Glomerular visceral epithelial cell (primary cell): ENCODE measurements at regions not wholly inside any gene's neighbourhood (a gene's known extent, or its start where the extent isn't known, plus 50 kb on each side); places are given as distances from the start of the nearest gene placed in this dataset.

Source experiments
- DNase-seq: peaks from one replicate; pipeline ENCODE4 v3.0.0-alpha.2; 2016; ENCODE audit errors: extremely low spot score

DNA sequence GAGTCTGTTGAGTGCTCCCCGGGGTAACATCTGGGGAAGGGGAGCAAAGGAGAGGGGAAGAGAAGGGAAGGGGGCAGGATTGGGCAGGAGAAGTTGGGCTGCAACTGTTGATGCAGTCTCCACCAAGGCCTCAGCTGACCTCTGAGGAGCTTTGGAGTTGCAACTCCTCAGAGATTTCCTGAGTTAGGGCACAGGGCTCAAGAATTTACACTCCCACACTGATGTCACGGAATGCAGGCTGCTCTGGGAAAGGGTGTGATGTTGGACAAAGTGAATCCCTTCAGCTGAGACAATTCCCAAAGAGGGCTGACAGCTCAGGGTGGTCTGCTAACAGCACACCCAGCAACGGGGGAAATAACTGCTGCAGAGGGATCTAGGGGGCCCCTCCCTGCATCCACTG, 295.6 kb downstream of the PCNX1 start:
- no peak for DNase-seq

DNA sequence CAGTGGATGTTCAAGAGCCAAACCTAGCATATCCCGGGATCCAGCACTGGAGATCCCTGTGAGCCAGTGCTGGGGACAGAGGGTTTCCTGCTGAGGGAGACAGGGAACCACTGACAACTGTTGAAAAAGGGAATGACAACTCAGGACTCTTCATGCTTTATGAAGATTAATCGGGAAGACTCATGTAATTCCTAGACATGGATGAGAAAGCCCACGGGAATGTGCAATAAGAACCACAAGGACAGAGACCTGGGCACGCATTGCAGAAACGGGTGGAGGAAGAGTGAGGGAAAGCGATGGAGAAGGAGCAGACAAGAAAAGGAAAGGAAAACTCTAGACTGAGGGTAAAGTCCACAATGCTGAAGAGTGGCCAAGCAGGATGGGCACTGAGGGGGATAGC, 296.0 kb downstream of the PCNX1 start:
- DNase-seq: peak; percentile 46

DNA sequence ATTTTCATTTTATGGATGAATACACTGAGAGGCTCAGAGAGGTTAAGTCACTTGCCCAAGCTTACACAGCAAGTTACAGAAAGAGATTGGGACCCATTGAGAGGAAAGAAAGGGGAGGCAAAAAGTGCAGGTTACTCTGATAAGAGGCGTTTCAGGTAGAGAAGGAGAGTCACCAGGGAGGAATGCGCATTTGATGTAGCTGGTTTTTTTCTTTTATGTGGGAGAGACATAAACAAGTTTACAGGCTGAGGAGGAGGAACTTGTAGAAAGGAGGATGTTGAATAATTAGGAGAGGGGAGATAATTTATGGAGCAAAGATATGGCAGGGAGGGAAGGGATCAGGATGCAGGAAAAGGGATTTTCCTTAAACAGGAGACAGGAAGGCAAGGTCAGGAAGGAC, 297.0 kb downstream of the PCNX1 start:
- no peak for DNase-seq

- DNase-seq: no peak
These were observed 297.5 kb downstream of the PCNX1 start for GRCh38 chr14:71204768-71205167.

DNA sequence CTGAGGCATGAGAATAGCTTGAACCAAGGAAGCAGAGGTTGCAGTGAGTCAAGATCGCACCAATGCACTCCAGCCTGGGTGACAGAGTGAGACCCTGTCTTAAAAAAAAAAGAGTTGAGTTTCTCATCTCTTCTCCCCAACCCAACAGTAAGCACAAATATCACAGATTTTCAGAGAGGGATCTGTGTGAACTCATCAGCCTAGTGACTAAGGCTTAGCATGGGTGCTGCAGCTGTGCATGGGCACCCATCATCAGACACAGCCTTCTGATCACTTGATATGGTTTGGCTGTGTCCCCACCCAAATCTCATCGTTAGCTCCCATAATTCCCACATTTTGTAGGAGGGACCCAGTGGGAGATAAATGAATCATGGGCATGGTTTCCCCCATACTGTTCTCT, 298.9 kb downstream of the PCNX1 start:
- DNase-seq: no peak

DNA sequence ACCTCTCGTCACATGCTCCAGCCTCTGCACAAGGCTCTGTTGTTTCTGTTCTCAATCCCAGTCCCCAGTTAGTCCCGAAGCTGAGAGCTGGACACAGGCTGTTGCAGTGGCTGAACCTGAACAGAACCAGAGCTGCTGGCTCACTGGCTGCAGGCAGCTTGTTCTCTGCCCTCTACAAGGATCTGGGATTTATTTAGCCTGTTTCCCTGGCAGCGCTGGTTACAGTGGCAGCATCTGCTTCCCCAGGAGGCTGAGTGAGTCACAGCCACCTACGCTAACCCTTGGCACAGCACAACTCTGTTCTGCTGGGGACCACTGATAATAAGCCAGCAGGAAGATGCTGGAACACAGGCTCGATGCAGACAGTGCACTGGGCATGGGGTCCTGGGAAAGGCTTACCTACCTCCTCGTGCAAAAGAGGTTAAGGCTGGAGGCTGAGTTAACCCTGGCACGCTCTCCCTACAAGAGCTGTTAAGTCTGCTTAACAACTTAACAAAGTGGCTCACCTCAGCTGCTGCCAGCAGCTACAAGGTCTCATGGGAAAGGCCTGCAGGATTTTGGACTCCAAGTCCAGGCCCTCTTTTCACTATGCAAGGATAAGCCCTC, 299.6 kb downstream of the PCNX1 start:
- DNase-seq: peak; percentile 62

DNA sequence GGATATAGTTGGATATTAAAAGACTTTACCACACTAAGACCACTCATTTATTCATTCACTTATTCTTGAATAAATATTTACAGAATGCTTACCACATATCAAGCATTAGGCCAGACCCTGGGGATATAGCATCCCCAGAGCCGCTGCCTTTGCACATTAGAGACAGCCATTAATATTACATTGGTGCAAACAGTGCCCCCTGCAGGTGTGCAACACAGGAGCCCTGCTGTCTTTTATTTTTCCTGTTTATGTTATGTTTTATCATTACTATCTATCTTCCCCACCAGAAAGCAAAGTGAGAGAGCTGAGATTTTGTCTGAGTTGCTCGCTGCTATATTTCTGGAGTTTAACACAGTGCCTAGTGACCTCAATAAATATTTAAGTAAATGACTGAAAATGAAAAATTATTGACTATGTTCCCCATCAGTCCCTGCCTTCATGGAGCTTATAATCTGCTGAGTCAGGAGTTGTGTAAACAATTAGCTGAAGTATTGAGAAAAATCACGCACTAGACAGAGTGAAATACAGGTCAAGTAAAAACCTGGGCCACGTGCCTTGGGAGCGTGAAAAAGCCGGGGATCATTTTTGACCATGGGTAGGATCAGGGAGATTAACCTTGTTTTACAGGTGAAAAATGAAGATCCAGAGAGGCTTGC, 301.6 kb downstream of the PCNX1 start:
- no peak for DNase-seq

DNA sequence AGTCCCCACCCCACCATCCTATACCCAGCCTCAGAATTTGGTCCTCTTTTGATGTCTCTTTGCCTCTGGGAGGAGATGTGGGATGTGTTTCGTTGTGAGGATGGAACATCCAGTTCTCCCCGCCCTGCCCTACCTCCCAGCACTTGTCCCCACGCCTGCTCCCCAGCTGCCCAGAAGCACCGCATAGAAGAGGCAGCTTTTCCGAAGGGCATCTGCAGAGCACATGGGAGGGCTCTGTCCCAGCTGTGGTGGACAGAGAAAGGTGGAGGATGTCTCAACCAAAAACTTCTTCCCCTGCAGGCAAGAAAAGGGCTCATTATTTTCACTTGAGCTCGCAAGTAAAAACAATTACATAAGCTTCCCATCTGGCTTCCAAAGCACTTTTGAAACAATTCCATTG, 302.6 kb downstream of the PCNX1 start:
- no peak for DNase-seq

GRCh38 chr14:71212093-71212492, 304.8 kb downstream of the PCNX1 start:
- no peak for DNase-seq

DNA sequence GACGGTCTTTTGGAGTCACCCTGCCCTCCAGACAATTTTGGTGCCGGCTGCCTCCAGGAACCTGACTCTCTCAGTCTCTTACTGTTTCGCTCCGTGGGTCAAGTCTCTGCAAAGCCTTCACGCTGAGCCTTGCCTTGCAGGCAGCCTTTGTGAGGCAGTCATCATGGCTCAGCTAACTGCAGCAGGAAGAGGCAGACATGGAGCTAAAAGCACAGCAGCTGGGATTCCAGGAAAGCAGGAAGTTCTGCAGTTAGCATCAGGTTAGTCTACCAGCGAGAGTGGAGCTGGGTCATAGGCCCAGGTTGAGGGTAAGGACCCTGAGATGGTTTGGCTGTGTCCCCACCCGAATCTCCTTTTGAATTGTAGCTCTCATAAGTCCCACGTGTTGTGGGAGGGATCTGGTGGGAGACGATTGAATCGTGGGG, 305.4 kb downstream of the PCNX1 start:
- DNase-seq: no peak

GRCh38 chr14:71214241-71214640, 307.0 kb downstream of the PCNX1 start:
- DNase-seq: no peak

DNA sequence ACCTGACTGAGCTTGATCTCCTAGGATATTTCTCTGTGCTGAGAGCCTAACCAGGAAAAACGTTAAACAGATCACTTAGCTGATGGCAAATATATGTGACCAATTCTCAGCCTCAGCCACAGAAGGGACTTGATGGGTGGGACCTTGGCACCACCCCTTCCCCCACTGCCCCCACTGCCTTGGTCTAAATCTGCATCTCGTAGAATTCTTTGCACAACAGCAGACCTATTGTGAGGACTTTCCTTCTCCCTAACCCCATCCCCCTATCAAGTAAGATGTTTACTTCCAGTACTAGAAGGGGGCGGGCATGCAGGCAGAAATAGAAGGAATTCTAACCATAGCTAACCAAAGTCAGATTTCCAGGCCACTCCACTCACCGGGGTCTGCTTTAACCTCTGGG, 313.2 kb downstream of the PCNX1 start:
- DNase-seq: no peak

DNA sequence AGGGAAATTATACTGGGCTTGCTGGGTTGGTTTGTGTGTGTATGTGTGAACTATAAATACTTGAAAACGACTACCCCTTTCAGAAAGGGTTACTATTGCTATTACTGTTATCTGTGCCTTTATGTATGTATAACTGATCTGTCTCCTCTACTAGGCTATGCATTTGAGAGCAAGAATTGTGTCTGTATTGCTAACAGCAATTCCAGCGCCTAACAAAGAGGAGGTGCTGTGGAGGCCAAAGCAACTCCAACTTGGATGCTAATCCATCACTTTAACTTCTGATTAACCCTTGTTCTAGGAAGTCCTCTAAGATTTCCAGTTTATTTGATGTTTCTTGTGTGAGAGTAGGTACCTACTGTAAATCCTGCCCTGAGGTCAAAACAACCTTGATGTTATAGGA, 313.9 kb downstream of the PCNX1 start:
- no peak for DNase-seq

- DNase-seq: no peak
These were observed 317.9 kb downstream of the PCNX1 start for GRCh38 chr14:71225113-71225512.

GRCh38 chr14:71228711-71229110, 321.5 kb downstream of the PCNX1 start:
- no peak for DNase-seq

DNA sequence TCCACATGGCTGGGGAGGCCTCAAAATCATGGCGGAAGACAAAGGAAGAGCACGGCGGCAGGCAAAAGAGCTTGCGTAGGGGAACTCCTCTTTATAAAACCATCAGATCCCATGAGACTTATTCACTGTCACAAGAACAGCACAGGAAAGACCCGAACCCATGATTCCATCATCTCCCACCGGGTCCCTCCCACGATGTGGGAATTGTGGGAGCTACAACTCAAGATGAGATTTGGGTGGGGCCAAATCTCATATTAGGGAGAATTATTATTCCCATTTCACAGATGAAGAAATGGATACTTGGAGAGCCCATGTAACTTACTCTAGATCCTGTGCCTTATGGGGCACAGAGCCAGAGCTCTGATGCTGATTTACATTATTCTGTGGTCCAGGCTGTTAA, 322.6 kb downstream of the PCNX1 start:
- DNase-seq: no peak

GRCh38 chr14:71230897-71231296, 323.6 kb downstream of the PCNX1 start:
- no peak for DNase-seq

- DNase-seq: no peak
These were observed 324.5 kb downstream of the PCNX1 start for GRCh38 chr14:71231521-71232393.

GRCh38 chr14:71232506-71232905, 325.2 kb downstream of the PCNX1 start:
- DNase-seq: no peak

DNA sequence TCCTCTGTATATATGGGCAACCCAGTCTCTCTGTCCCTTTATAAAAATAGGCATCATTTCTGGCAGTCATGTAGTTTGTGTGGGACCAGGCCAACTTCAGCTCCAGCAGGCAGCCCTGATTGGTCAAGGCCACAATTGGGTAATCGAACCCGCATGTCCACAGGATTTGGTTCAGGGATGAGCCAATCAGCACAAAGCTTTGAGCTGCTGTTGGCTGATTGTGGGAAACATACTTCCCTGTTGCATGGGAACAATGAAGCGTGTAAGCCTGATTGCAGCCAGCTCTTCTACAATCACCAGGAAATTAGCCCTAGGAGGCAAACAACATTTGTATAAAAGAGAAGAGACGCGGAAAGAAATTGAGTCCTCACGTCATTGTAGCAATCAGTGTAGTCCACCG, 328.6 kb downstream of the PCNX1 start:
- DNase-seq: no peak

DNA sequence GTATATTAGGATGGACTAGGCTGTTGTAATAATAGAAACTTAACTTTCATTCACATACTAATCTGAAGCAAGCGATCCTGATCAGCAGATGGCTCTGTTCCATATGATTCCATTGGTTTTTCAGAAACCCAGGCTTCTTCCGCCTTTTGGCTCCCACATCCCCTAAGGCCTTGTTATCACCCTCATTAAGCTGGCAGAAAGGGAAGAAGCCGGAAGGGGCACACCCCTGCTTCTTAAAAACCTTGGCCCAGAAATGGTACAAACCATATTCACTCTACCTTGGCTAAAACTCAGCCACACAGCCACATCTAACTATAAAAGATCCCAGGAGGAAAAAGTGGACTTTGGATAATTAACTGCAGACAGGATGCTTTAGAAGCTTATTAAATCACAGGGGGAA, 329.2 kb downstream of the PCNX1 start:
- DNase-seq: no peak

GRCh38 chr14:71237556-71237955, 330.3 kb downstream of the PCNX1 start:
- DNase-seq: no peak

DNA sequence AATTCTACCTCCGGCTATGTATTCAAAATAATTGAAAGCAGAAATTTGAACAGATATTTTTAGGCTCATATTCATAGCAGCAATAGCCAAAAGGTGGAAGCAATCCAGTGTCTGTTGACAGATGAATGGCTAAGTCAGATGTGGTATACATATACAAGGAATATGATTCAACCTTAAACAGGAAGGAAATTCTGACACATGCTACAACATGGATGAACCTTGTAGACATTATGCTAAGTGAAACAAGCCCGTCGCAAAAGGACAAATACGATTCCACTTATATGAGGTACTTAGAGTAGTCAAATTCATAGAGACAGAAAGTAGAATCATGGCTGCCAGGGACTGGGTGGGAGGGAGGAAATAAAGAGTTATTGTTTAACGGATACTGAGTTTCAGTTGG, 331.6 kb downstream of the PCNX1 start:
- no peak for DNase-seq
